SU-DHL-6 (cell line): ENCODE measurements at regions not wholly inside any gene's neighbourhood (a gene's known extent, or its start where the extent isn't known, plus 50 kb on each side); places are given as distances from the start of the nearest gene placed in this dataset.

ENCODE experiments used
- H2AFZ ChIP-seq: fragments of 200-600 bp; sonication (generic); 2 replicates; pipeline ENCODE4 v1.6.1; 2014; ENCODE audit warnings: low read depth, mild to moderate bottlenecking, moderate library complexity, mixed read lengths, antibody characterized with exemption, low read length; ENCODE audit not compliant: severe bottlenecking
- H3F3A ChIP-seq: fragments of 200-600 bp; shearing (Covaris generic); 2 replicates; pipeline ENCODE4 v1.6.0; 2016; ENCODE audit warnings: antibody characterized with exemption, mild to moderate bottlenecking; ENCODE audit not compliant: insufficient read depth
- H3K27ac ChIP-seq: fragments of 200-600 bp; sonication (generic); 2 replicates; pipeline ENCODE4 v1.5.1; 2016; ENCODE audit warnings: low read depth, mild to moderate bottlenecking, low read length, moderate library complexity, mixed read lengths
- H3K27me3 ChIP-seq: fragments of 200-600 bp; sonication (generic), shearing (Covaris generic); 2 replicates; pipeline ENCODE4 v1.6.0; 2014; ENCODE audit warnings: mild to moderate bottlenecking, low read length
- H3K36me3 ChIP-seq: fragments of 200-600 bp; sonication (generic); 2 replicates; pipeline ENCODE4 v1.6.1; 2014; ENCODE audit warnings: mild to moderate bottlenecking, low read length, mixed read lengths
- H3K4me2 ChIP-seq: fragments of 300-600, 200-600 bp; shearing (Covaris generic), sonication (generic); 2 replicates; pipeline ENCODE4 v1.6.0; 2014; ENCODE audit warnings: low read length, low read depth, mild to moderate bottlenecking; ENCODE audit not compliant: poor library complexity, severe bottlenecking
- H3K4me3 ChIP-seq: fragments of 200-600 bp; sonication (generic); 2 replicates; pipeline ENCODE4 v1.5.1; 2014; ENCODE audit warnings: antibody characterized with exemption, low read length, mild to moderate bottlenecking, mixed read lengths; ENCODE audit not compliant: insufficient read depth, poor library complexity, severe bottlenecking
- H3K79me2 ChIP-seq: fragments of 200-600 bp; sonication (generic); 2 replicates; pipeline ENCODE4 v1.6.1; 2014; ENCODE audit warnings: mild to moderate bottlenecking, low read length, moderate library complexity; ENCODE audit not compliant: insufficient read depth
- H3K9ac ChIP-seq: fragments of 200-600 bp; sonication (generic); 2 replicates; pipeline ENCODE4 v1.7.0; 2014; ENCODE audit warnings: mild to moderate bottlenecking, low read length
- H3K9me2 ChIP-seq: fragments of 200-600 bp; sonication (generic); replicated peaks from 2 replicates; pipeline ENCODE4 v1.6.1; 2014; ENCODE audit warnings: low read length; ENCODE audit not compliant: insufficient read depth
- H3K9me3 ChIP-seq: fragments of 200-600 bp; sonication (generic); 2 replicates; pipeline ENCODE4 v1.6.1; 2014; ENCODE audit warnings: low read length, mixed read lengths; ENCODE audit not compliant: insufficient read depth
- H4K20me1 ChIP-seq: fragments of 200-600 bp; sonication (generic); 2 replicates; pipeline ENCODE4 v1.6.1; 2014; ENCODE audit warnings: low read depth, mild to moderate bottlenecking, antibody characterized with exemption, low read length, moderate library complexity, mixed read lengths
- CTCF ChIP-seq: fragments of 200-600 bp; sonication (generic); IDR thresholded peaks from one replicate; pipeline ENCODE4 v1.5.1; 2017; ENCODE audit warnings: antibody characterized with exemption, mild to moderate bottlenecking, low read length, moderate library complexity; ENCODE audit not compliant: insufficient read depth, poor library complexity, severe bottlenecking
- EZH2phosphoT487 ChIP-seq: fragments of 200-600 bp; sonication (generic), shearing (Covaris generic); conservative IDR thresholded peaks from 2 replicates; pipeline ENCODE4 v1.6.1; 2018; ENCODE audit warnings: mild to moderate bottlenecking, antibody characterized with exemption, low read length, moderate library complexity, mixed read lengths

GRCh38 chr2:8298783-8299182, 383.1 kb upstream of the ID2 start:
- TF ChIP-seq CTCF = no peak
- no peak for TF ChIP-seq EZH2phosphoT487
- Histone ChIP-seq H3K9me2 (no peaks in the 10 kb centered on the region), H4K20me1 (no peaks in the 10 kb centered on the region), H3K9me3 (no peaks in the 10 kb centered on the region), H3K4me3 (no peak overlapping the region), H3K27me3 (no peaks in the 10 kb centered on the region), H2AFZ (no peak overlapping the region), H3F3A (no peaks in the 10 kb centered on the region), H3K36me3 (no peaks in the 10 kb centered on the region), H3K9ac (no peak overlapping the region), H3K79me2 (no peaks in the 10 kb centered on the region), H3K4me2 (no peak overlapping the region), H3K27ac (no peak overlapping the region)

GRCh38 chr2:8300216-8300615, 381.6 kb upstream of the ID2 start:
- no peaks in the 10 kb centered on the region for H3K27me3 ChIP-seq
- H3K9ac ChIP-seq = no peak overlapping the region
- H3K4me2 ChIP-seq = no peak overlapping the region
- H3K79me2 ChIP-seq = no peaks in the 10 kb centered on the region
- no peaks in the 10 kb centered on the region for H3K9me3 ChIP-seq
- no peak overlapping the region for H3K27ac ChIP-seq
- no peaks in the 10 kb centered on the region for H4K20me1 ChIP-seq
- no peaks in the 10 kb centered on the region for H3K36me3 ChIP-seq
- no peaks in the 10 kb centered on the region for H3K9me2 ChIP-seq
- H2AFZ ChIP-seq = no peak overlapping the region
- no peaks in the 10 kb centered on the region for H3F3A ChIP-seq
- H3K4me3 ChIP-seq = no peak overlapping the region
- TF ChIP-seq EZH2phosphoT487 = no peak
- TF ChIP-seq CTCF = no peak

GRCh38 chr2:8300905-8301304, 381.0 kb upstream of the ID2 start:
- Histone ChIP-seq H3K9me2 (no peaks in the 10 kb centered on the region), H3K36me3 (no peaks in the 10 kb centered on the region), H4K20me1 (no peaks in the 10 kb centered on the region), H3K9me3 (no peaks in the 10 kb centered on the region), H3K9ac (no peak overlapping the region), H3K4me3 (no peak overlapping the region), H3K4me2 (no peak overlapping the region), H3K27ac (no peak overlapping the region), H2AFZ (no peak overlapping the region), H3K79me2 (no peaks in the 10 kb centered on the region), H3K27me3 (no peaks in the 10 kb centered on the region), H3F3A (no peaks in the 10 kb centered on the region)
- no peak for TF ChIP-seq EZH2phosphoT487
- no peak for TF ChIP-seq CTCF
